ENCODE measurements at regions not wholly inside any gene's neighbourhood (a gene's known extent, or its start where the extent isn't known, plus 50 kb on each side); places are given as distances from the start of the nearest gene placed in this dataset.
A peak's percentile ranks its signal among the peaks of the same experiment; 100 is the strongest.

- TF ChIP-seq CTCF (IDR thresholded peaks at IDR 0.05; ENCODE audit: unreplicated experiment): no peak
- no peaks in the 10 kb centered on the region for H3K9me3 Mint-ChIP-seq
- H3K27me3 Mint-ChIP-seq (ENCODE audit: low read depth): no peaks in the 10 kb centered on the region
- no peaks in the 10 kb centered on the region for H3K36me3 Mint-ChIP-seq
- no peak overlapping the region for H3K27ac Mint-ChIP-seq
- no peak for DNase-seq (ENCODE audit: low spot score in 2 of 2, unreplicated experiment in 2 of 2)
- peaks cover 2% of the 10 kb centered on the region for H3K4me1 Mint-ChIP-seq
- H3K4me3 Mint-ChIP-seq: no peak overlapping the region
These were observed 994.1 kb downstream of the KCNMA1 start for GRCh38 chr10:76643511-76643911.

- no peak for TF ChIP-seq CTCF (IDR thresholded peaks at IDR 0.05; ENCODE audit: unreplicated experiment)
- H3K36me3 Mint-ChIP-seq: no peaks in the 10 kb centered on the region
- no peak overlapping the region for H3K4me3 Mint-ChIP-seq
- no peak overlapping the region for H3K27ac Mint-ChIP-seq
- DNase-seq (ENCODE audit: low spot score in 2 of 2, unreplicated experiment in 2 of 2): no peak
- H3K4me1 Mint-ChIP-seq: peaks cover 2% of the 10 kb centered on the region
- no peaks in the 10 kb centered on the region for H3K27me3 Mint-ChIP-seq (ENCODE audit: low read depth)
- H3K9me3 Mint-ChIP-seq: no peaks in the 10 kb centered on the region
These were observed 995.2 kb downstream of the KCNMA1 start for GRCh38 chr10:76642358-76642757.

GRCh38 chr10:76641215-76641614, 996.4 kb downstream of the KCNMA1 start:
- Mint-ChIP-seq H3K36me3 (no peaks in the 10 kb centered on the region), H3K27me3 (ENCODE audit: low read depth) (no peaks in the 10 kb centered on the region), H3K4me3 (no peak overlapping the region), H3K9me3 (no peaks in the 10 kb centered on the region), H3K27ac (no peak overlapping the region), H3K4me1 (peaks cover 2% of the 10 kb centered on the region)
- no peak for DNase-seq (ENCODE audit: low spot score in 2 of 2, unreplicated experiment in 2 of 2)
- no peak for TF ChIP-seq CTCF (IDR thresholded peaks at IDR 0.05; ENCODE audit: unreplicated experiment)

- H3K4me3 Mint-ChIP-seq: no peak overlapping the region
- H3K36me3 Mint-ChIP-seq: no peaks in the 10 kb centered on the region
- H3K4me1 Mint-ChIP-seq: peaks cover 2% of the 10 kb centered on the region
- no peaks in the 10 kb centered on the region for H3K27me3 Mint-ChIP-seq (ENCODE audit: low read depth)
- no peak overlapping the region for H3K27ac Mint-ChIP-seq
- no peak for DNase-seq (ENCODE audit: low spot score in 2 of 2, unreplicated experiment in 2 of 2)
- TF ChIP-seq CTCF (IDR thresholded peaks at IDR 0.05; ENCODE audit: unreplicated experiment): no peak
- no peaks in the 10 kb centered on the region for H3K9me3 Mint-ChIP-seq
These were observed 996.8 kb downstream of the KCNMA1 start for GRCh38 chr10:76640806-76641205.

- H3K36me3 Mint-ChIP-seq: no peaks in the 10 kb centered on the region
- H3K27me3 Mint-ChIP-seq (ENCODE audit: low read depth): peaks cover 16% of the 10 kb centered on the region
- no peak overlapping the region for H3K27ac Mint-ChIP-seq
- no peak for TF ChIP-seq CTCF (IDR thresholded peaks at IDR 0.05; ENCODE audit: unreplicated experiment)
- H3K9me3 Mint-ChIP-seq: no peaks in the 10 kb centered on the region
- no peak for DNase-seq (ENCODE audit: low spot score in 2 of 2, unreplicated experiment in 2 of 2)
- H3K4me3 Mint-ChIP-seq: peak overlapping the region; percentile 34
- H3K4me1 Mint-ChIP-seq: peaks cover 14% of the 10 kb centered on the region
These were observed 1004.9 kb downstream of the KCNMA1 start for GRCh38 chr10:76632767-76633051.
